ENCODE measurements at regions not wholly inside any gene's neighbourhood (a gene's known extent, or its start where the extent isn't known, plus 50 kb on each side); places are given as distances from the start of the nearest gene placed in this dataset.

DNA sequence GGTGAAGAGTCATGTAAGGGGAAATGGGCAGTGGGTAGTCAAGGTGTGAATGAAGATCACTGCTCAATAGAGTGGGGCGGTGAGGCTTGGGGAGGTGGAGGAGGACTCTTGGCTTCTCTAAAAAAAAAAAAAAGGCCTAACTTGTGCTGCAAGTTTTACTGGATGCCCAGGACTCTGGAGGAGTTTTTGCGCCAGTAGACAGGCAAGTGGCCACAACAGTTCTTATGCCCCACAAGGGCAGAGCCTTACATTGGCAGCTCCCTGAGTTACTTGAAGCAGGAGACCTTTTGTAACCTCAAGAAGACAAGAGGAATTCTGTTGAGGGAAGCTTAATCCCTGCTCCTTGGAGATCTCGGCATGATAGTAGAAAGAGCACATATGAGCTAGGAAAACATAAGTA is 54.9 kb upstream of the PPP2R5A start:
- TF ChIP-seq, protein P1, sequence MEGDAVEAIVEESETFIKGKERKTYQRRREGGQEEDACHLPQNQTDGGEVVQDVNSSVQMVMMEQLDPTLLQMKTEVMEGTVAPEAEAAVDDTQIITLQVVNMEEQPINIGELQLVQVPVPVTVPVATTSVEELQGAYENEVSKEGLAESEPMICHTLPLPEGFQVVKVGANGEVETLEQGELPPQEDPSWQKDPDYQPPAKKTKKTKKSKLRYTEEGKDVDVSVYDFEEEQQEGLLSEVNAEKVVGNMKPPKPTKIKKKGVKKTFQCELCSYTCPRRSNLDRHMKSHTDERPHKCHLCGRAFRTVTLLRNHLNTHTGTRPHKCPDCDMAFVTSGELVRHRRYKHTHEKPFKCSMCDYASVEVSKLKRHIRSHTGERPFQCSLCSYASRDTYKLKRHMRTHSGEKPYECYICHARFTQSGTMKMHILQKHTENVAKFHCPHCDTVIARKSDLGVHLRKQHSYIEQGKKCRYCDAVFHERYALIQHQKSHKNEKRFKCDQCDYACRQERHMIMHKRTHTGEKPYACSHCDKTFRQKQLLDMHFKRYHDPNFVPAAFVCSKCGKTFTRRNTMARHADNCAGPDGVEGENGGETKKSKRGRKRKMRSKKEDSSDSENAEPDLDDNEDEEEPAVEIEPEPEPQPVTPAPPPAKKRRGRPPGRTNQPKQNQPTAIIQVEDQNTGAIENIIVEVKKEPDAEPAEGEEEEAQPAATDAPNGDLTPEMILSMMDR (conservative IDR thresholded peaks at IDR 0.05), result no peak
- TF ChIP-seq ZFX (IDR thresholded peaks at IDR 0.05), result no peak

Measured in C4-2B (cell line).